EH (cell line): ENCODE measurements at regions not wholly inside any gene's neighbourhood (a gene's known extent, or its start where the extent isn't known, plus 50 kb on each side); places are given as distances from the start of the nearest gene placed in this dataset.
"Not testable (repeated sequence)": the region's sequence is repeated elsewhere in the genome, so short reads cannot be mapped to it uniquely, and the experiment has no call there.

Experiments
- DNase-seq: peaks from one replicate; pipeline ENCODE4 v3.0.0-alpha.2; 2015; ENCODE audit warnings: low read depth

GRCh38 chr17:52537421-52537820 lies 378.9 kb upstream of the CA10 start:
- DNase-seq: no peak

GRCh38 chr17:52536489-52536888 lies 378.0 kb upstream of the CA10 start:
- no peak for DNase-seq

GRCh38 chr17:52532373-52532772 lies 373.9 kb upstream of the CA10 start:
- DNase-seq: no peak

GRCh38 chr17:52524096-52524637 lies 365.7 kb upstream of the CA10 start:
- DNase-seq: no peak

- no peak for DNase-seq
Observed at GRCh38 chr17:52517176-52517575, 358.7 kb upstream of the CA10 start.

GRCh38 chr17:52515927-52516326 lies 357.4 kb upstream of the CA10 start:
- DNase-seq: no peak

- DNase-seq: no peak
Observed at GRCh38 chr17:52505601-52506000, 347.1 kb upstream of the CA10 start.

GRCh38 chr17:52504081-52504480 lies 345.6 kb upstream of the CA10 start:
- no peak for DNase-seq

- DNase-seq: no peak
Observed at GRCh38 chr17:52495646-52496045, 337.1 kb upstream of the CA10 start.

GRCh38 chr17:52482271-52482670 lies 323.8 kb upstream of the CA10 start:
- no peak for DNase-seq

GRCh38 chr17:52477824-52478699 lies 319.5 kb upstream of the CA10 start:
- DNase-seq: no peak

GRCh38 chr17:52476638-52477313 lies 318.3 kb upstream of the CA10 start:
- DNase-seq: no peak

- DNase-seq: no peak
Observed at GRCh38 chr17:52470553-52470952, 312.0 kb upstream of the CA10 start.

GRCh38 chr17:52465407-52465806 lies 306.9 kb upstream of the CA10 start:
- DNase-seq: no peak

- no peak for DNase-seq
Observed at GRCh38 chr17:52451294-52451861, 292.9 kb upstream of the CA10 start.

- no peak for DNase-seq
Observed at GRCh38 chr17:52442350-52442749, 283.8 kb upstream of the CA10 start.

GRCh38 chr17:52420555-52421078 lies 262.1 kb upstream of the CA10 start:
- no peak for DNase-seq

- DNase-seq: no peak
Observed at GRCh38 chr17:52419229-52419641, 260.7 kb upstream of the CA10 start.

GRCh38 chr17:52410781-52411180 lies 252.3 kb upstream of the CA10 start:
- no peak for DNase-seq

- not testable (repeated sequence) for DNase-seq
Observed at GRCh38 chr17:52409222-52409621, 250.7 kb upstream of the CA10 start.

GRCh38 chr17:52395308-52395707 lies 236.8 kb upstream of the CA10 start:
- no peak for DNase-seq

- DNase-seq: no peak
Observed at GRCh38 chr17:52390422-52390821, 231.9 kb upstream of the CA10 start.

- no peak for DNase-seq
Observed at GRCh38 chr17:52389632-52390031, 231.1 kb upstream of the CA10 start.
